Esophagus muscularis mucosa (tissue), 4 donors: ENCODE measurements at regions not wholly inside any gene's neighbourhood (a gene's known extent, or its start where the extent isn't known, plus 50 kb on each side); places are given as distances from the start of the nearest gene placed in this dataset.
A peak's percentile ranks its signal among the peaks of the same experiment; 100 is the strongest.

Source experiments
- DNase-seq: peaks from one replicate; pipeline ENCODE4 v3.0.0-alpha.2; 2017; ENCODE audit errors: extremely low spot score
- H3K27ac ChIP-seq, 4 donors: fragments of 200-600 bp; sonication (generic); replicated peaks in 1 of 4; 1 replicate in 3 of 4; 2 replicates in 1 of 4; pipeline ENCODE4 v1.5.1; 2016 to 2019; ENCODE audit warnings: mild to moderate bottlenecking in 1 of 4
- H3K27me3 ChIP-seq, 4 donors: fragments of 200-600 bp; sonication (generic); one replicate each; pipeline versions ENCODE4 v1.5.1 to v1.6.0; 2016 to 2019
- H3K36me3 ChIP-seq, 4 donors: fragments of 200-600 bp; sonication (generic); one replicate each; pipeline ENCODE4 v1.5.1; 2016 to 2019
- H3K4me1 ChIP-seq, 4 donors: fragments of 200-600 bp; sonication (generic); one replicate each; pipeline ENCODE4 v1.5.1; 2016 to 2019
- H3K4me3 ChIP-seq, 4 donors: fragments of 200-600 bp; sonication (generic); 1 replicate in 2 of 4; 2 replicates in 2 of 4; pipeline ENCODE4 v1.5.1; 2016 to 2019; ENCODE audit warnings: mild to moderate bottlenecking in 4 of 4, moderate library complexity in 1 of 4
- H3K9me3 ChIP-seq, 4 donors: fragments of 200-600 bp; sonication (generic); 1 replicate in 3 of 4; 2 replicates in 1 of 4; pipeline ENCODE4 v1.5.1; 2016 to 2019
- CTCF ChIP-seq, 3 experiments: fragments of 200-600 bp in 2 of 3; fragments of 450-650 bp in 1 of 3; sonication (generic) in 2 of 3; IDR thresholded peaks; one replicate each; pipeline ENCODE4 v1.5.1; 2017 to 2019; ENCODE audit warnings: antibody characterized with exemption in 3 of 3, mild to moderate bottlenecking in 2 of 3, moderate library complexity in 1 of 3
- EP300 ChIP-seq: sonication (generic); formaldehyde crosslinking; IDR thresholded peaks from one replicate; pipeline ENCODE4 v1.6.1; 2017; ENCODE audit warnings: antibody characterized with exemption
- POLR2A ChIP-seq: fragments of 450-650 bp; IDR thresholded peaks from one replicate; pipeline ENCODE4 v1.6.1; 2017; ENCODE audit warnings: antibody characterized with exemption, moderate library complexity, mild to moderate bottlenecking, low read depth
- POLR2AphosphoS5 ChIP-seq, 2 donors: sonication (generic); formaldehyde crosslinking; IDR thresholded peaks; one replicate each; pipeline ENCODE4 v1.6.1; 2017; ENCODE audit warnings: antibody characterized with exemption in 2 of 2
- WGBS: methylation state at CpG from one replicate; pipeline ENCODE4 v1.1.5; 2018; 5-methylcytosine and 5-hydroxymethylcytosine counted together
- intact Hi-C: fragments of 100-400 bp; cut with DNase I; formaldehyde crosslinking; loops from one replicate; pipeline ENCODE4 v1.15.1; 2023

- no peak for DNase-seq
- intact Hi-C loops = loop anchor here (10.0 kb wide), 1 partner anchor 615 kb away; no protein-coding TSS in a partner anchor
- H3K4me3 ChIP-seq = no peak overlapping the region
- no peaks in the 10 kb centered on the region for H3K36me3 ChIP-seq
- peaks cover 29 to 30% (median 30%) of the 10 kb centered on the region in 4 donors for H3K4me1 ChIP-seq
- TF ChIP-seq POLR2AphosphoS5 (IDR thresholded peaks at IDR 0.05) (no peak), CTCF (IDR thresholded peaks at IDR 0.05) (no peak), EP300 (no peak), POLR2A (no peak)
- 66% methylated on average over 10 of the region's 10 CpGs for WGBS
- no peaks in the 10 kb centered on the region for H3K27me3 ChIP-seq
- H3K9me3 ChIP-seq = no peaks in the 10 kb centered on the region
- H3K27ac ChIP-seq = peak overlapping the region in 3 of 4 donors; percentile 23 to 91 (median 83)
Observed at GRCh38 chr1:181149326-181150125, 61.0 kb downstream of the IER5 start.

- Histone ChIP-seq H3K4me3 (no peak overlapping the region), H3K27ac (peak overlapping the region in 3 of 4 donors; percentile 23 to 91 (median 83)), H3K27me3 (no peaks in the 10 kb centered on the region), H3K9me3 (no peaks in the 10 kb centered on the region), H3K36me3 (no peaks in the 10 kb centered on the region), H3K4me1 (peaks cover 29 to 30% (median 30%) of the 10 kb centered on the region in 4 donors)
- TF ChIP-seq POLR2AphosphoS5 (IDR thresholded peaks at IDR 0.05) = no peak
- DNase-seq = no peak
- intact Hi-C loops = no loop called here
- 100% methylated on average over 1 of the region's 1 CpG for WGBS
Observed at GRCh38 chr1:181150273-181150672, 61.8 kb downstream of the IER5 start.

- peaks cover 29 to 30% (median 30%) of the 10 kb centered on the region in 4 donors for H3K4me1 ChIP-seq
- H3K36me3 ChIP-seq = no peaks in the 10 kb centered on the region
- H3K4me3 ChIP-seq = no peak overlapping the region
- peak overlapping the region in 3 of 4 donors; percentile 83 to 91 (median 84) for H3K27ac ChIP-seq
- no peaks in the 10 kb centered on the region for H3K27me3 ChIP-seq
- H3K9me3 ChIP-seq = no peaks in the 10 kb centered on the region
- intact Hi-C loops = no loop called here
- DNase-seq = no peak
- no peak for TF ChIP-seq EP300
- no peak for TF ChIP-seq CTCF (IDR thresholded peaks at IDR 0.05)
- TF ChIP-seq POLR2A = no peak
- TF ChIP-seq POLR2AphosphoS5 (IDR thresholded peaks at IDR 0.05) = no peak
Observed at GRCh38 chr1:181150842-181151241, 62.3 kb downstream of the IER5 start.

- Histone ChIP-seq H3K27ac (peak overlapping the region; percentile 77 to 91 (median 84)), H3K36me3 (no peaks in the 10 kb centered on the region), H3K4me1 (peaks cover 29 to 30% (median 30%) of the 10 kb centered on the region in 4 donors), H3K9me3 (no peaks in the 10 kb centered on the region), H3K4me3 (no peak overlapping the region), H3K27me3 (no peaks in the 10 kb centered on the region)
- no peak for DNase-seq
- intact Hi-C loops = no loop called here
- no peak for TF ChIP-seq EP300
- TF ChIP-seq POLR2AphosphoS5 (IDR thresholded peaks at IDR 0.05) = peak in 1 of 2 donors; percentile 30
- 78% methylated on average over 11 of the region's 11 CpGs for WGBS
Observed at GRCh38 chr1:181151378-181152326, 63.2 kb downstream of the IER5 start.

- 2% methylated on average over 8 of the region's 16 CpGs for WGBS
- peaks cover 29 to 30% (median 30%) of the 10 kb centered on the region in 4 donors for H3K4me1 ChIP-seq
- TF ChIP-seq CTCF (IDR thresholded peaks at IDR 0.05) = peak; percentile 21 to 37 (median 21)
- TF ChIP-seq POLR2A = no peak
- TF ChIP-seq EP300 = peak; percentile 91
- peak; percentile 93 to 97 for TF ChIP-seq POLR2AphosphoS5 (IDR thresholded peaks at IDR 0.05)
- peak overlapping the region; percentile 77 to 91 (median 84) for H3K27ac ChIP-seq
- no peaks in the 10 kb centered on the region for H3K9me3 ChIP-seq
- no peaks in the 10 kb centered on the region for H3K27me3 ChIP-seq
- H3K36me3 ChIP-seq = no peaks in the 10 kb centered on the region
- peak overlapping the region in 2 of 4 donors; percentile 3 to 16 for H3K4me3 ChIP-seq
- peak; percentile 96 for DNase-seq
- intact Hi-C loops = no loop called here
Observed at GRCh38 chr1:181152892-181153633, 64.6 kb downstream of the IER5 start.
